Left colon (tissue), 2 donors: ENCODE measurements at regions not wholly inside any gene's neighbourhood (a gene's known extent, or its start where the extent isn't known, plus 50 kb on each side); places are given as distances from the start of the nearest gene placed in this dataset.

Experiments used
- ATAC-seq: fragments of 200-7000 bp; cut with Tn5 transposase; one replicate; pipeline ENCODE4 v1.9.1; 2020; ENCODE audit warnings: mild to moderate bottlenecking, moderate library complexity
- DNase-seq, 2 donors: peaks; one replicate each; pipeline ENCODE4 v3.0.0-alpha.2; 2020
- intact Hi-C, 2 donors: fragments of 100-400 bp; cut with DNase I in 1 of 2; cut with micrococcal nuclease in 1 of 2; formaldehyde crosslinking; loops; one replicate each; pipeline versions ENCODE4 v1.11.2 to v1.14.0; 2022; cut with DNase I, micrococcal nuclease
- donor health status: DM: no; HTN: no; CAD: no.
- donor health status: DM: yes; HTN: yes; CAD: no.

DNA sequence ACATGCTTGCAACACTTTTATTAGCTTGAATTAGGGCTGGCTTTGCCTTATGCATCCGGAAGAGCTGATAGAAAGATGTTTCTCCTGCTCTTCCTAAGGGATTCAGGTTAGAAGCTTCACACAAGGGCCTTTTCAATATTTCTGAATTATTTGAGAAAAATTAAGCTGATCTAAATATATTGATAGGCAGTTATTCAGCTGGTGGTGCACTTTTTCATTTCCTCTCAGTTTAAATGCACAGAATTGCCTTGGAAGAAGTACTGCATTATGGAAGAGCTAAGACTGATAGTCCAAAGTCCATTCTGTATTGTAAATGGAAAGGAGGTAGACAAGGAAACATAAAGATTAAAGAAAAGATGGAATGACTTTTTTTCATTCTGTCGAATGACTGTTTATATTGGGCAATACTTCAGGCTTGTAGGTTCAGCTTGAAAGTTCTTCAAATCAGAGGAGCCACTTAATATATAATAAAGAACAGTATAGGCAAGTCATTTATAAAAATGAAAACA, 398.4 kb upstream of the B3GALT2 start:
- intact Hi-C loops = no loop called here
- ATAC-seq (peak; percentile 88), DNase-seq (no peak)

- intact Hi-C loops = no loop called here
- DNase-seq (no peak), ATAC-seq (no peak)
These were observed 394.9 kb upstream of the B3GALT2 start for GRCh38 chr1:193581341-193581740.

- no peak for DNase-seq
- intact Hi-C loops = no loop called here
These were observed 394.0 kb upstream of the B3GALT2 start for GRCh38 chr1:193580419-193580818.

GRCh38 chr1:193579323-193579722, 392.9 kb upstream of the B3GALT2 start:
- ATAC-seq (no peak), DNase-seq (no peak)
- intact Hi-C loops = no loop called here

More at GRCh38 chr1:193580419-193580818, 394.0 kb upstream of the B3GALT2 start:
- ATAC-seq = no peak

GRCh38 chr1:193574913-193575312, 388.5 kb upstream of the B3GALT2 start:
- DNase-seq = no peak
- intact Hi-C loops = no loop called here
- ATAC-seq = peak; percentile 90

- DNase-seq (no peak), ATAC-seq (no peak)
- intact Hi-C loops = no loop called here
These were observed 383.5 kb upstream of the B3GALT2 start for GRCh38 chr1:193569983-193570269.

DNA sequence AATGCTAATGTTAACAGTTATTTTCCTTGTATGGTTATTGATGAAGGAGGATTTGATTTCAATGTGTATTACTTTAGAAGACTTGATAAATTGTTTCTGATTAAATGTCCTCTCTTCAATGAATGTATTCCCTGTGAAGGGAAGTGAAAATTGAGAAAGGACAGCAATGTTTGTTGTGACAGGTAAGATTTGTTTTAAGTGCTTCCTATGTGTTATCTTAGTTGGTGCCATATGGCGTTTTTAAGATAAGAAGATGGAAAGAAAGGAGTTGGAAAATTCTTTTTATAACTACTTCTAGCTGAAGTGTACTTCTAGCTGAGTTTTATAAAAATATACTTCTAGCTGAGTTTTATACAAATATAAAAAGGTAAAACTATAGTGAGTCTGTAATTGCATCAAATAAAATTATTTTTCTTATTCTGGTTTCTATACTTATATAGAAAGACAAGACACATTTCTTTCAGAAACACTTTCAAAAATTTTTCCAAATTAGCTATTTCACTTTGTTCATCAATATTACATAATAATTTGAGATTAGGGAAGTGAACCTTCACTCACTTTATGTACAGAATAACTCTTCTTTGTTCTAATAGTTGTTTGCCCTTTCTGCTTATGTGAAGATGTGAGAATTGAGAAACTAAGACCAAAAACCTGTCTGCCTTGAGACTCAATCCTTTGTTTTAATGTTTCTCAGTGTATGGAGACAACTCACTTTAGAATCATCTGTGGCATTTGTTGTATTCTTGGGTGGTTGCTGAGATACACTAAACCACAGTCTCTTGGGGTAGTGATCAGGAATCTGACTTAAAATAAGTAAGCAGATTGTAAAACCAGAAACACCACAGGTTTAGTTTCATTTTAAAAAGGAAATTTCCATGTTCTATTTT, 382.9 kb upstream of the B3GALT2 start:
- intact Hi-C loops = no loop called here
- DNase-seq (no peak), ATAC-seq (no peak)

DNA sequence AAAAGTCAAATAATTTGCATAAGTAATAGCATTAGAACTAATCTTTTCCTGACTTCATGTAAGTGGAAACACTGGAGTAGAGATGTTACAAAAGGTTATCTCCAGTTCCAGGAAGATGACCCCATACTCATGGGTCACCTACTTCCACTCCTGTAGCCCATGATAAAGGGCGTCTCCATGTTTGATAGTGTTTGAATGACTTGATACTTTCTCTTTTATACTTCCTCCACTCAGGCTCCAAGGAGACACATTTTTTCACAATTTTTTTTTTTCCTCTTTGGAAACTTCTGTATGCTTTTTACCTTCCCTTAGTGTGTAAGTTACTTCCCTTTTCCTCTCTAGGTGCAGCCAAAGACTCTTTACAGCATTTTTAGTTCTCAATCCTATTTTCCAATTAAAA, 382.1 kb upstream of the B3GALT2 start:
- no peak for DNase-seq
- ATAC-seq = peak; percentile 63
- intact Hi-C loops = no loop called here

- ATAC-seq (no peak), DNase-seq (no peak)
- intact Hi-C loops = no loop called here
These were observed 381.5 kb upstream of the B3GALT2 start for GRCh38 chr1:193567937-193568336.

DNA sequence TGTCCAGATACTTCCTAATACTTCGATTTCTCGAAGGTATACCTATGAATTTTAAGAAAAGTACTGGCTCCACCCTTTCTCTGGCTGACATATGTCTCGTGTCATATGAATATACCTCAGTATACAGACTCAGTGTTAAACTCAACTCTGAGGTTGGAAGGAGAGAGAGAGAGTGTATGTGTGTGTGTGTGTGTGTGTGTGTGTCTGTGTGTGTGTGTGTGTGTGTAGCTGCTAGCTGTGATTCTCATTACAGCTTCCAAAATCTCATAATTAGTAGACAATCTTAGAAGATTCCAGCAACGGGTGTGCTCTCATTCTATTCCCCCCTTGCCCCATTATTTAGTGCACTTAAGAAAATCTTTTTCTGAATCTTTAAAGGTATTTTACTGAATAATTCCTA, 380.3 kb upstream of the B3GALT2 start:
- ATAC-seq = no peak
- intact Hi-C loops = no loop called here

GRCh38 chr1:193565971-193566577, 379.7 kb upstream of the B3GALT2 start:
- DNase-seq = no peak
- intact Hi-C loops = no loop called here
- no peak for ATAC-seq

More for the DNA sequence above, 380.3 kb upstream of the B3GALT2 start:
- no peak for DNase-seq

- peak; percentile 17 for ATAC-seq
- intact Hi-C loops = no loop called here
- no peak for DNase-seq
These were observed 375.7 kb upstream of the B3GALT2 start for GRCh38 chr1:193562121-193562520.

DNA sequence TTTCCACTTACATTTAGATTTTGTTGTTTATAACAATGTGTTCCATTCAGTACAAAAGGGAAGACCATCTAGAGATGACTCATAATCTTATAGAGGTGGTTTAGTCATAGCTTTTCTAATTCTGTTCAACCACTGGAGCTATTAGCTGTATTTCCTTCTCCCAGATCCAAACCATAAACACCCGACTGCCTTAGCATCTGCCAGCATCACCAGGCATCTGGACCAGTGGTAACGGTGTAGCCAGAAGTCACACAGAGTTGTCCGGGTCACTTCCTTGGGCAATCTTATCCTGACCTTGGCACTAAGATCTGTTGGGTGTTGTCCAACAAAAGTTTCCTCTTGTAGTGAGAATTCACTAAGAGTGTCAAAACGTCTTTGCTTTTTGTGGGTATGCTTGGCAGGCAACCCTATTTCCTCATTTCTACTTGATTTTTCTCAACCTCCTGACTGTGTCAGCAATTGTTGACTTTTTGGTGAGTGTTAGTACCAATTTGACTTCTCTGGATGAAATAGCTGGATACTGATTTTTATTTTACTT, 372.1 kb upstream of the B3GALT2 start:
- intact Hi-C loops = no loop called here
- no peak for DNase-seq
- peak; percentile 56 for ATAC-seq

DNA sequence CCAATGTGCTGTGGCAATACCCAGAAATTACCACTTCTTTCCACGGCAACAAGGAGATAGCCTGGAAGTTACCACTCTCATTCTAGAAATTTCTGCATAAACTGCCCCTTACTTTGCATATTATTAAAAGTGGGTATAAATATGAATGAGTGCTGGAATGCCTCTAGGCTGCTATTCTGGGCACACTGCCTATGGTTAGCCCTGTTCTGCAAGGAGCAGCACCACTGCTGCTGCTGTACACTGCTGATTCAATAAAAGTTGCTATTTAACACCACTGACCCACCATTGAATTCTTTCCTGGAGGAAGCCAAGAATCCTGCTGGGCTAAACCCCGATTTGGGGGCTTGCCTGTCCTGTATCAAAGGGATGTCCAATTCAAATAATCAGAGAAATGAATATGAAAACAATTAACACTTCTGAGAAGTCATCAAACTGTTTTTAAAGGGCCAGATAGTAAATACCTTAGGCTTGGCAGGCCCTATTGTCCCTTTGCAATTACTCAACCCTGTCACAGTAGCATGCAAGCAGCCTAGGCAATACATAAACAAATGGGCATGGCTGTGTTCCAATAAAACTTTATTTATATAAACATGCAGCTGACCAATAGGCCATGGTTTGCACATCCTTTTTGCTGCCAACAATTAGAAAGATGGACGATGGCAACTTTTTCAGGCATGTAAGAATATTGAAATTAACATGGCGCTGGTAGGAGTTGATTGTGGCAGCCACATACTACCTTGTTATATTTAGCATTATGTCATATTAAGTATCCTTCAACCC, 369.4 kb upstream of the B3GALT2 start:
- intact Hi-C loops = no loop called here
- DNase-seq (no peak), ATAC-seq (no peak)

- ATAC-seq (peak; percentile 70), DNase-seq (no peak)
- intact Hi-C loops = no loop called here
These were observed 367.2 kb upstream of the B3GALT2 start for GRCh38 chr1:193553564-193553963.

GRCh38 chr1:193552274-193552673, 365.9 kb upstream of the B3GALT2 start:
- ATAC-seq = no peak
- intact Hi-C loops = no loop called here
- DNase-seq = no peak

DNA sequence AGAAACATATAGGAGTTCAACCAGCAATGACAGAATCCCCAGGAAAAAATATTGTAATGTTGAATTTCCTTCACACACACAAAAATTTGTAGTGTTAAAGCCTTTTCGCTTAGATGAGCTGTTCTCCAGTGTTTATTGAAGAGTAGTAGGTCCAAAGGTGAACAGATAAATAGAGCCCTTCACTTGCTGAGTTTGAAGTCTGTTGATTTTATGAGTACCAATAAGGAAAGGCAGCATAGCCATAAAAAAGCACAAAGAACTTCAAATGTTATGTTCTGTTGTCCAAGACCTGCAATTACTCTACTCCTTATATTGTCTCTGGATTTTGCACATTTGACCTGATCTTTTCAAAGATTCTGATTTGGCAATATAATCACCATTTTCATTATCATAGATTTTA, 362.7 kb upstream of the B3GALT2 start:
- intact Hi-C loops = no loop called here
- ATAC-seq (peak; percentile 95), DNase-seq (no peak)

DNA sequence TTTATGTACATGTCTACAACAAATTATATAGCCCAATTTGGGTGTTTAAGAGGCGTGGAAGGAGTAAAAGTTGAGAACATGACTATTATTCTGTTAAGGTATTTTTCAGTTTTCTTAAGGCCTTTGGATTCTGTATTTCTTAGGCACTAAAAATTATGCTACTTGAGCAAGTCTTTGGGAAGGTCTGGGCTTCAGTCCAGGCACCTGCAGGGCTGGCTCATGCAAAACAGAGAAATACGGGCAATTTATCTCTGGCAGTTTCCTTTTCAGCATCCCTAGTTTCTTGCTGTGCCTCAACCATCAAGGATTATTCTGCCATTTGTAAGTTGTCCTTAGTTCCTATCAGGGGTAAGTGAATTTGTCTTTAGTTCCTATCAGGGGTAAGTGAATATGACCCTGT, 358.8 kb upstream of the B3GALT2 start:
- no peak for DNase-seq
- no peak for ATAC-seq
- intact Hi-C loops = no loop called here

GRCh38 chr1:193543259-193543658, 356.8 kb upstream of the B3GALT2 start:
- intact Hi-C loops = no loop called here
- ATAC-seq = no peak
- no peak for DNase-seq

DNA sequence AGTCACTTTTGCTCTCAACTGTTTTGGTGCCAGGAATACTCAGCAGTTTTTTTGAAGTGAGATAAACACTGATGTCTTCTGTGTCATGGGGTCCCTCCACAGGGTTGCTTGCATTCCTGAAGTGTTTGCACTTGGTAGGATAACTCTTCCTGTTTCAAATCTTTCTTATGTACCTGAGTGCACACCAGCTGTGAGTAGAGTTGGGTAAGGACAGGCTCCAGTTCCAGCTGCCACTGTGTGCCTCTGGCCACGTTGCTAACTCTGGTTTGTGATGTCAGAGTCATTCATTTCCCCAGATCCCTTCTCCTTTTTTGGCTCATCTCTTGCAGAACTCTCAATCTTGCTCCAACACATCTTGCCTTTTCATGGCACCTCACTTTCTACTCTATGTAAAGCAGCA, 356.3 kb upstream of the B3GALT2 start:
- DNase-seq (no peak), ATAC-seq (no peak)
- intact Hi-C loops = no loop called here
